Activated T-cell treated with anti-CD3 and anti-CD28 coated beads for 48 hours (primary cell): ENCODE measurements at regions not wholly inside any gene's neighbourhood (a gene's known extent, or its start where the extent isn't known, plus 50 kb on each side); places are given as distances from the start of the nearest gene placed in this dataset.
"Not testable (repeated sequence)": the region's sequence is repeated elsewhere in the genome, so short reads cannot be mapped to it uniquely, and the experiment has no call there.

ENCODE experiments used
- DNase-seq: peaks from one replicate; pipeline ENCODE4 v3.0.0-alpha.2; 2020; ENCODE audit warnings: low read depth

DNA sequence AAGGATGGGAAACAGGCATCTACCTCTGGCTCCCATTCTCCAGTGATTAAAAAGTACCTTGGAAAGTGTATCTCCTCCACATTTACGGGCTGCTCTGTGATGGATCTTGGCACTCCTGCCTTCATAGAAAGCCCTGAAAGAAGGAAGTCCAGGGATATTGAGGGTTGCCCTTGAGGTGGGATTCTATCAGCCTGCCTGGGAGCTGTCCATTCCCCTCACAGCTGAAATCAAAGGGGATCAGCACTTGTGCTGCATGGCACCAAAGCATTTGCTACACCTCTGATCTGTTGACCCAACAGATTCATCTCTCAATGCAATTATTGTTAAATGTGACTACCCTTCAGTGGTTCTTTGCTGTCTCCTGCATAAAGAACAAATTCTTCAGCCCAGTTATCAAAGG, 442.0 kb upstream of the RUNX1 start:
- no peak for DNase-seq

DNA sequence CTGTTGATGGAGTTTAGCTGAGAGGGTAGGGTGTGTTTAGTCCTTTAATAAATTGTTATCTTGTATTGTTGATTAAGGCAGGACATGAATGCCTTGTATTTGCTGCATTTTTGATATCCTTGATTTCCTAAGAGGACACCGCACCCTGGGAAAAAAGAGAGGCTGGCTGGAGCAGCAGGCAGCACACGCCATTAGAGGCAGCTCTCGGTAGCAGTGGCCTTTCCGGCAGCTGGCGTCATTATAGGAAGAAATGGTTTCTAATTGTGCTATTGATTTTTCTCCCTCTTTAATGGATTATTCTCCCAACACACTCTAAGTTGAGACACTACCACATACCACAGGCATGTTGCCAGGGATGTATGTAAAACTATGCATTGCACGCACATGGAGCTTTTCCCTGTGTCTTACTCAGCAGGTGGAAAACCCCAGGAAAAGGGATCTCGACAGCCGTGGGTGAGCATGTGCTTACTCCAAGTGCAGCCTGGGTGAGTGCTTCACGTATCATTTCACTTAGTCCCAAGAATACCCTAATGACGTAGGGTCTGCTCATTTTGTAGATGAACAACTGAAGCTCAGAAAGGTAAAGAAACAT, 440.4 kb upstream of the RUNX1 start:
- DNase-seq: no peak

DNA sequence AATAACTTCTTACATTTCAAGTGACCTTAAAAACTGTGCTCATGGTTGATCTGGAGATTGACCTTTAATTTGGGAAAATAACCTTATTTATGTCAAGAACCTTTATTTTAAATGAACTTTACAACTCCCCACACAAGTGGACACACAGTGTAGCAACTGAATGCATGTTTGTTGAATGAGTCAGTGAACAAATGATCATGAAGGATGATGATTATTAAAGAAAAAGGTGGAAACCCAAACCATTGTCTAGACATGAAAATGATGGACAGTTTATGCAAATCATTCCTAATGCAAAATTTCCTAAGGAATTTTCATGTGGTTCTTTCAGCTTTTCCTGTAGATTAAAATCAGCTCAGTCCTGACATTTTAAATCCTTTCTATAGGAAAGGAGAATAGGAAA, 439.8 kb upstream of the RUNX1 start:
- no peak for DNase-seq

DNA sequence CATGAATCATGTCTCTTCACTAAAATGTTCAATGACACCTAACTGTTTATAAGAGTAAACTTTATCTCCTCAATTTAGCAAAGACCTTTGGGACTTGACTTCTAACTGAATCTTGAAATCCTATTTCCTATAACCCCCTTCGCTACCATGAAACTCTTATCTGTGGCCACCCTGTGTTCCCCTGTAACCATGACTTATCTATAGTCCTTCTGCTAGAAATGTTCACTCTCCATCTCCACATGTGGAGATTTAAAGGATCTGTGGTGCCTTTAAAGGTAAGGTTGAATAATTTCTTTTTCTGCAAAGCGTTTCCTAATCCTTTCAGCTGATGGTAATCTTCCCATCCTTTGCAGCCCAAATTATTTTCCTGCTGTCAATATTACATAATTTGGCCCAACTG, 436.3 kb upstream of the RUNX1 start:
- no peak for DNase-seq

DNA sequence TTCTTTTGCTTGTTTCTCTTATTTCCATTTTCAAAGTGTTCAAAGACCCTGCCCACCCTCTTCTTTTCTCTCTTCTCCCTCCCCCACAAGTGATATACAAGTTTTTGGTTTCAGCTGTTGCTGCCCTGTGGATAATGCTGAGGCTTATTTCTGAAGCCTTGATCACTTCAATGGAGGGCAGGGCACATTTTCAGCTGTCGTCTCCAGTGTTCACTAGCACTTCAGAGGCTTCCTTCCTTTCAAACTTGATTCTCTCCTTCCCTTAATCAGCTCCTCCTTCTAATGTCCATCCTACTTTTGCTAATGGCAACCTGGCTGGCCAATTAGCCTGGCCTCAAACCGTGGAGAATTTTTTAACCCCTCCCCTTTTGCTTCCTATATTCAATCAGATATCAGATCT, 435.7 kb upstream of the RUNX1 start:
- DNase-seq: no peak

DNA sequence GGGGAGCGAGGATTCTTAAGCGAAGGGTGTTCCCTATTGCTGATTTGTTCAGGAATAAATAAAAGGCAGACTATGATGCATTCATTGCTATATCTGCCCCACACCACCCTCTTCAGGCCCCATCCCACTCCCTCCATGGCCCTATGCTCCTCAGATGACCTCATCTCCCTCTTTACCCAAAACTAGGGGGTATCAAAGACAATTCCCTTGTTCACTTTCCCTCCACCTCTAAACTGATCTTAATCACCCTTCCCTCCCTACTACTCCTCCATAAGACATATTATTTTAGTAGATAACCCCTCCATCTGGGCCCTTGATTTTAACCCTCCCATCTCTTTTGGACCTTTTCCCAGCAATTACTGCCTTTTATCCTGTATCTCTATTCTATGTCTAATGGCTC, 434.9 kb upstream of the RUNX1 start:
- DNase-seq: no peak

DNA sequence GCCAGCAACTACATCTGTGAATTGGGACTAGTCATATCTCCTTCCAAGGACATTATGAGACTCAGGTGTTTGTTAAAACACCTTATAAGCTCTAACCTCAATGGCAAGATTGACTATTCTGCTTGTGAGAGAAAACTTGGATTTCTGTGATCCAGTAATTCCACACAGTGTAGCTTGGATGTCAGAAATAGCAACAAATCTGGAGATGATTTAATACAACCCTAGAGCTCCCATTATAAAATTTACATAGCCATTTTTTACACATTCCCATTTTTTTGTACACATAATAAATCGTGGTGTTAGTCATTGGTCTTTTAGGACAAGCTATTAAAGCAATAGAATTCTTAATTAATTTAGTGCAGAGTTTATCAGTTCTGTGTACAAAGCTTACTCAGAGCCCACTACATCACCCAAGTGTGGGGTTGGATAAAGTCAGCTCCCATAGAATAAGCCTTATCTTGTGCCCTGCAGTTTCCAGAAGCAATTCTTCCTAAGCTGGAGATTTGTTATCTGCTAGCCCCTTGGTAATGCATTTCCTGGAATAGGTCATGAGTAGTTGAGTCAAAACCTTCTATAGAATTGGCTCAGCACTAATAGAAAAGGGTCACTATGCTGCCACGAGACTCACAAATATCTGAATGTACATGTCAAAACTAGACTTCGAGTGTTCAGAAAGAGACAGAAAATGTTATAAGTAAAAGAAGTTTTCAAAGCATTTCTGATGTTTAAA, 434.0 kb upstream of the RUNX1 start:
- DNase-seq: no peak

DNA sequence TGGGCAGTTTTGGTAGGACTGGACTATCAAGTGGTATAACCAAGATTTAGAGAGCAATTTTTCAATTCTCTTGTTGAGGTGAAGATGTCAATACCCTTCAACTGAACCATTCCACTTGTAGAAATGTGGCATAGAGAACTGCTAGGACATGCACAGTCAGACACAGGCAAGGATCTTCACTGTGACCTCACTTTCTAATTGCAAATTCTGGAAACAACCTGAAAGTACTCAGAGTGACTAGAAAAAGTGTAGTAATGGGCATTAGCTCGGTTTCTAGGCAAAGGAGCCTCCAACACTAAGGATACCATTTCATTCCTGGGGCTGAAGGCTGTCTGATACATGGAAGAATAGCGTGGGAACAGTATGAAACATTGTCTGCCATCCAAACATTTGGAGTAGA, 433.0 kb upstream of the RUNX1 start:
- no peak for DNase-seq

DNA sequence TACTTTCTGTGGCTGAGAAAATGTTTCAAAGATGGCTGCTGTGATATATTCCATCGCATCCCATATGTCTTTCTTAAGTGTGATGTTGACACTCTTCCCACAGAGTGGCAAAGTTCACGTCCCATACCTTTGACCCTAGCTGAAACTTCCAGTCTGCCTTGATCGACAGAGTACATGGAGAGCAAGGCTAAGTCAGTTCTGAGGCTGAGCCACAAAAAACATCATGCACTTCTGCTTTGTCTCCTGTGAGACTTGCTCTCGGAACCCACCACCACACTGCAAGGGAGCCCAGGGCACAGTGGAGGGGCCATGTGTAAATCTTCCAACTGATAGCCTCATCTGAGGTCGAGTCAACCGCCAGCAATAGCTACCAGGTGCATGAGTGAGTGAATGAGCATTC, 431.9 kb upstream of the RUNX1 start:
- DNase-seq: no peak

DNA sequence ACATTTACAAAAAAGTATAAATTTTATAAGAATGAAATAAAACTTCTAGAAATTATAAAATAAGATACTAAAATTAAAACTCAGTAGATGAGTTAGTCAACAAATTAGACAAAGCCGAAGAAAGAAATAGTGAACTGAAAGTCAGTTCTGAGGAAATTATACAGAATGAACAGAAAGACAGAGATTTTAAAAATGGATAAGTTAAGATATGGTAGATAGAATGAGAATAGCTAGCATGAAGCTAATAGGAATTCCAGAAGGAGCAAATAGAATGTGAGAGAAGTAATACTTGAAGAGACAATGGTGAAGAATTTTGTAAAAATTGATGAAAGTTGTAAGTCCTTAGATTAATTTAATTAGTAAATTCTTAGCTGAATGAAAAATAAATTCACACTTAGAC, 430.4 kb upstream of the RUNX1 start:
- no peak for DNase-seq

DNA sequence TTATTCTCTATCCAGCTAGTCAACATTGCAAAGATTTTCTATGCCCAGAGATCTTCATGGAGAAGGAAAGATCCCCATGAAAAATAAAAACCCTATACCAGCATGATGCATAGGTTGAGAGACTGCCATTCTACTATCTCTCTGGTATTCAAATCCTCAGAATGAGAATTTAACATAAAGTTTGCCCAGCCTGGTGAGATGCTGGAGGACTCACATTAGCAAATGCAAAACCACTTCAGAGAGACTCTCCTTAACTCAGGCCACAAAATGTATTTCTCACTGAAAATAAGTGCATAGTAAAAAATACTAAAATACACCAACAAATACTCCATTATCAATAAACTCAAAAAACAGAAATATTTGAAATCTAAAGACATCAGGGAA, 430.0 kb upstream of the RUNX1 start:
- DNase-seq: no peak

DNA sequence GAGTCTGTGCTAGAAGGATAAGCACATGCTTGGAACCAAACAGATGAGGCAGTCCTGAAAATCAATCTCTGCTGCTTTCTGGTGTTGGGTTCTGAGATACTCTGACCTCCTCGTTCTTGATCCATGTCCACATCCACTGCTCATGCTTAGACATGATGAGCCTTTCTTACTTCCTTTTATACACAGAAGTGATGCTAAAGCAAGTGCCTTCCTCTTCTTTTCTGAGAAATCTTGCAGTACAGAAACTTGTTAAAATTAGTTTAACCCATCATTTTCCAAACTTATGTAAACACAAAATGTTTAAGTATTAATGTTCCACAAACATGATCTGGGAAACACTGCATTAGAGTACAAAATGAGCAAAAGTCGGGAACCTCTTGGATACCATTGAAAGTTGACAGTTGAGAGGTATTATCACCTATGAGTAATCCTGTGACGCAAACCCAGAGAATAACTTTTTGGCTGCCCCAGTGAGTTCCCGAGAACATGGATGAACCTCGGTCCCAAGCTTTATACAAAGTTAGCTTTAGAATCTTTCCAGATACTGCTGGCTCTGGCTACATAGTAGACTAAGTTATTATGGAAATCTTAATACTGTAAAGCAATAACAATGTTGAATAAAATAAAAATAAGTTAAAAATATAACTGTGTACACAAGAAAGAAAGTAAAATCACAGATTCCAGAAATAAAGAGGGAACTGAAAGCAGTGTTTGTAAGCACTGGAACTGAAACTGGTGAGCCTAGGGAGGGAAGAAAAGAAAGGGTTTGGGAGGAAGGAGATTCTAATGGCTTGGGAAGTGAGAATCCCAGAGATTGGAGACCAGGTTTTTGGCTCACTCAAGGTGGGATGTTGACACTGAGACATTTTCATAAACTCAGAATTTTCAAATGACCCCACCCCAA, 429.3 kb upstream of the RUNX1 start:
- DNase-seq: no peak

DNA sequence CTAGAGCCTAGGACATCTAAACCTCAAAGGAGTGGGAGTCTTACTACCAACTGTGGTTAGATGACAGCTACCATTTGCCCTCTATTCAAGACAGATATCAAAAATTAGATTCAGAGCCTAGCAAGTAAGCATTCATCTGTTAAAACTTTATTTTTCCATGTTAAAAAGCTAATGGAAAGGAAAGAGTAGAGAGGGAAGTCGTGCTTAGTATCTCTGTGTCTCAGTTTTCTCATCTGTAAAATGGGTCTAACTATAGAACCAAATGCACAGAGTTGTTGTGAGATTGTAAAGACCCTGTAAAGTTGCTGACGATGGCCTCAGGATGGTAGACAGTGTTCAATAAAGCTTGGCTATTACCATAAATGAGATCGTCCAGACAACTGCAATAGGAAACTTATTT, 428.5 kb upstream of the RUNX1 start:
- DNase-seq: no peak

DNA sequence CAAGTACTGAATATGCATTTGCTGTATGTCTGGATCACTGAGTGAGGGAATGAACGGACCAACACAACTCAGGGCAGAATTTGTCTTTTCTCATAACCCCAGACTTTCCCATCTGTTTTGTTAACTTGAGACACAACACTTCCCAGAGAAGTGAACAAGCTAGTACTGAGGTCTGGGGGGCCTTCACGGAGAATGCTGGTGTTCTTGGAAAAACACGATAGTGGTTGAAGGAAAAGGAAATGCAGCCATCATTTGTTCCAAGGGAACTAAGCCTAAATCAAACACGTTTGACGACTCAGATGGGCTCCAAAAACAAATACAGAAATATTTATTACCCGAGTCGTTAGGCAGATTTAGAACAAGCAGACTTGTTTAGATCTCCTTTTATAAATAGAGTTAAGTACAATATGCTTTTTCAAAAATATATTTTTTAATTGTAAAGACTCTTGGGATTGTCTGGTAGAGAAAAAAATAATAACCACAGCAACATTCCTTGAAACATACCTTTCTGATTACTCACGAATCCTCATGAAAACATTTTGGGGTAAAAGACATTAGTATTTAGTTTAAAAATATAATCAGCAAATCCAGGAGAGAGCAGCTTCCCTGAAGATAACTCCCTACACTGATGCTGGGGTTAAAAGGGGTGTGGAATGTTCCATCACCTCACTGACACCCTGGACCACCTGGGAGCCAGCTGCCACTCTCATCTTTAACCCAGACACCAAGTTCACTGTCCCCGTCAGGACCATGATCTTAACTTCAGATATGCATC, 427.7 kb upstream of the RUNX1 start:
- DNase-seq: no peak

DNA sequence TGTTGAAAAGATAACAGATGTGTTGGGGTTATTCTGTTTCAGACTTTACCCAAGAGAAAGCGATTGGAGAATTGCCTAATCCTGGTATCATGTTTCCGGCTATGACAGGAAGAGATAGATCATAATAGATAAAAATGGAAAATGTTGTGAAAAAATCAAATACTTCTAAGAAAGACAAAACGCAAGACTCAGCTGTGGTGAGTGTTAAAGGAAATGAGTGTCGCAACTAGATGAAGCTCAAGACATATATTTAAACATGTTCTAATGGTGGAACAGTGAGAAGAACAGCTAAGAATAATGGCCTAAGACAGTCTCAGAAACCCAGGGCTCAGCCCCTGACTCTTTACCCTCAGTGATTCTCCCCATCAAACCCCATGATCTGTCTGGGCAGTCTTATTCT, 426.7 kb upstream of the RUNX1 start:
- DNase-seq: no peak

DNA sequence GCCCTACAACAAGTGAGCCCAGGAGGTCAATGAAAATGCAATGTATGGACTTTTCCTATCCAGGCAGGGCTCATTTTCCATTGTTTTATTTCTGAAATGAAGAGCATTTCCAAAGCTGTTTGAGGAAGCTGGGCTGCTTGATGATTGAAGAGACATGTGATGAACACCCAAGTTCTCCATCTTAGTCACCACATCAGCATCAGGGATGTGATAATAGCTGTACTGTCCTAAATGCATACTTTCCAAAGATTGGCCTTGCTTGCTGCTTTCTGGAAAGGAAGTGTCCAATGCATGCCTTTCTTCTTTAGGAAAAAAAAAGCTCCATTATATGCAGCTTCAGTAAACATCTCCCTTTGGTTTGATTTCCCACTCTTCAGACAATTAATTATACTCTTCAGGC, 425.9 kb upstream of the RUNX1 start:
- DNase-seq: no peak

DNA sequence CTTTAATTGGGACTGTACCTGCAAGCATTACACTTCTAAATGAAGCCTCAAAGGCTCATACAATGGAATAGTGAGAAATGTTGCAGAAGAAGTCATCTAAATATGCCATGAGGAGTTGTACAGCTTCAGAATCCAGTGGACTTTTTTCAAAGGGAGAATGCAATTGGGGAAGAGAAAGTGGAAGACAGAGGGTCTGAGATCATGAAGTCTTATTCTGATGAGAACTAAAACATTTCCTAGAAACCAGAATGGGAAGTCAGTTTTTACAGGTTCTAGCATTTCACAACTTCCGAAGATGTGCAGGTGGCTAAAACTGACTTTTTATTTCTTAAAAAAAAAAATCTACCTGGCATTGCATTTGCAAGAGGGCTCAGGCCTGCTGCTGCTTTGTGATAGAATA, 424.4 kb upstream of the RUNX1 start:
- no peak for DNase-seq

DNA sequence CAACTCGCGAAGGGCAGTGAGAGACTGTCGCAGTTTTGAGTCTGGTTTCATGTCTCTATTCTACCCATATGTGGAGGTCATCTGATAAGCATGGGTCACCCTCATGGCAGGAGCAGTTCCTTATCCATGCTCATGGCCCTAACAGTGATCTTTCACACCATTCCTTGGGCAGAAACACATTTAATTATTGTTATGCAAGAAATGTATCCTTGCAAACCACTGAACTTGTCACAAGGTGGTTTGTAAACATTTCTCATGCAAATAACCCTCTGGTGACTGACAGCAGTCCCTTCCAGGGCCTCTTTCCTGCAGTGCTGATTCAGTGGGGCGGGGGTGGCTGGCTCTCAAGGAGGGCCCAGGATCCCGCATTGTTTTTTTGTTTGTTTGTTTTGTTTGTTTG, 421.4 kb upstream of the RUNX1 start:
- DNase-seq: no peak

DNA sequence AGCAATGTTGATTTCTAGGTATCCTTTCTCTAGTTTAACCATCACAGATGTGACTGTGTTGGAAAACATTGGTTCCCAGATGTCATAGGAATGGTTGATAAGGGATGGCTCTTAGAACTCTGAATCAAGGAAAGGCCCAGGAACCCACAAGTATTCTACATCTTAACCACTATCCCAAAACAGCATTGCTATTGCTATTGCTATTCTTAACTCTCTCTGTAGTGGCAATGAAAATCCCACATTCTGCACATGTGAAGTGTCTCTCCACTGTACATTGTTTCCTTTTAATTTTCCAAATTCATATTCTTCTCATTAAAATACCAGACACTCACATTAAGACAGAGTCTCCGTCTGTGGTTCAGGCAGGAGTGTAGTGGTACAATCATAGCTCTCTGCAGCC, 420.4 kb upstream of the RUNX1 start:
- DNase-seq: no peak

DNA sequence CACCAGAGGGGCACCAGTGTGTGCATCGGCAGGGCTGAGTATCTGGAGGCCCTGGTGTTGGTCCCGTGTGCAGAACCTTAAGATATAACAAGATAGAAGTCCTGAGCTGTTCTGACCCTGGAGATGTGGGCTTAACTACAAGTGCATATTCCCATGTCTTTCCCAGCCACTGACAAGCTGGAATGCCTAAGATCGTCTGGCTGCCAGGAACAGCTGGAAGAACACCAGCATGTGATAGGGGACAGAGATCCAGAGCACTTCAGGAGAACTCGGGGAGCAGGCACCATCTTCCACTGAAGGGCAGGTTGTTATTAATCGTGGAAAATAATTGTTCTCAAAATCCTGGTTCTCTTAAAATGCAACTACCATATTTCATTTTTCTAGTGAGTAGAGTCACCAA, 419.9 kb upstream of the RUNX1 start:
- no peak for DNase-seq

DNA sequence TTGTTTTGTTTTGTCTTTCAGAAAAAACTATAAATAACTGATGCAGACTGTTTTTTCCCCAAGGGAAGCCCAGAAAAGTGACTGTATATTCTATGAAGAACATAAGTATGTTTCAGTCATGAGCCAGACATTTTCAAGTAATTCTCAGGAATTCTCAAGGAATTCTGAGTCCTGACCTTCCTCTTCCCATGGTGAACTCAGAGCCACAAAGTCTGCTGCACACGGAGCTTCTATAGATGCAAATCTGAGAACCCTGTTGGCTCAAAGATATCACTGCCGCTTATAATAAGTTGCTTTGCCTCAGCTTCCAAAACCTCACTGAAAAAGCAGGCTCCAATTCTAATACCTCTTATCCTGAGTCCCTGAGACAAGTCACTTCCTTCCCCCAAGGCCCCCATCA, 418.5 kb upstream of the RUNX1 start:
- no peak for DNase-seq

DNA sequence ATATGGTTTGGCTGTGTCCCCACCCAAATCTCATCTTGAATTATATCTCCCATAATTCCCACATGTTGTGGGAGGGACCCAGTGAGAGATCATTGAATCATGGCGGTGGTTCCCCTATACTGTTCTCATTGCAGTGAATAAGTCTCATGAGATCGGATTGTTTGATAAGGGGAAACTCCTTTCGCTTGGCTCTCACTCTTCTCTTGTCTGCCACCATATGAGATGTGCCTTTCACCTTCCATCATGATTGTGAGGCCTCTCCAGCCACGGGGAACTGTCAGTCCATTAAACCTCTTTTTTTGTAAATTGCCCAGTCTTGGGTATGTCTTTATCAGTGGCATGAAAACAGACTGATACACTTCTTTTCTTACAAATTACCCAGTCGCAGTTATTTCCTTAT, 417.6 kb upstream of the RUNX1 start:
- not testable (repeated sequence) for DNase-seq

DNA sequence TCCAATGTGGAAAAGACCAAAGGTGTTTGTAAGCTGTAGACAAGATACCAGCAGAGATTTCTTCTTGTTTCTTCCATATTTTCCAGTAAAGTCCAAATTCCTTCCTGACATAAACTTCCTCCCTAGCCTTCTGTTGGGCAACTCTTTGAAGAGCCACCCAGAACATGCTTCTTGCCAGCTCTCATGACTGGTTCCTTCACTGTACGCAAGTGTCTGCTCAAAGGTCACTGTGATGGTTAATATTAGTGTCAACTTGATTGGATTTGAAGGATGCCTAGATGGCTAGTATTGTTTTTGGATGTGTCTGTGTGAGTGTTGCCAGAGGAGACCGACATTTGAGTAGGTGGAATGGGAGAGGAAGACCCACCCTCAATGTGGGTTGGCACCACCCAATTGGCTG, 416.6 kb upstream of the RUNX1 start:
- no peak for DNase-seq
